Testis (tissue), 2 donors: ENCODE measurements at regions not wholly inside any gene's neighbourhood (a gene's known extent, or its start where the extent isn't known, plus 50 kb on each side); places are given as distances from the start of the nearest gene placed in this dataset.

Experiments used
- POLR2A ChIP-seq: fragments of 450-650 bp; IDR thresholded peaks from one replicate; pipeline ENCODE4 v1.6.1; 2017; ENCODE audit warnings: antibody characterized with exemption, mild to moderate bottlenecking, moderate library complexity
- TF ChIP-seq, protein P1 (sequence below), 3 experiments: fragments of 450-650 bp in 2 of 3; fragments of 200-600 bp in 1 of 3; sonication (generic) in 1 of 3; IDR thresholded peaks; one replicate each; pipeline ENCODE4 v1.5.1; 2016 to 2019; ENCODE audit warnings: antibody characterized with exemption in 3 of 3, mild to moderate bottlenecking in 2 of 3, moderate library complexity in 1 of 3

DNA sequence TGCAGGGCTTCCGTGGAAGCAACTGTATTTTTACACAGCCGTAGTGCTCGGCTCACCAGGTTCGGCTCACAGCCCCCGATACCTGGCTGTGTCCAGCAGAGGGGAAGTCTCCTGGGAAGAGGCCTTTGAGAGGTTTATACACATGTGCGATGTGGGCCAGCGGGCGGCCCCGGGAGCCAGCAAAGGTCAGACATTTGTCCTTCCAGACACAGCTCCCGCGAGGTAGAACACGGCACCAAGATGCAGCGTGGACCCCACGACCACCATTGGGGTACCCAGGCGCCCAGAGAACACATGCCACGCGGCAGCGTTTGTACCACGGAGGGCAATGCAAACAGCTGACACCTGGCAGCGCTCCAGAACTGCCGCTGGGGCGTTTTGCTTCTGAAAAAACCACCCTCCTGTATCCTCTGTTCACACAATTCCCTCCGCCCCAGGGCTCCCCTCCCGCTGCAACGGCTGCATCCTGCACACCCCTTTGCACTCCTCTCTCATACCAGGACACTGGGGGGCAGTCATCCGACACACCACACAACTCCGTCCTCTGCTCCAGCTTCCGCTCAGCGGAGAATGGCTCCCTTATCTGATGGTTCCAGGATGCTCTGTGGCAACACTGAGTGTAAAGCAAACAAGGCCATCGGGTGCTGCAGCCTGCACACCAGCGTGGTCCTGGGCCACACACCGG lies 235.3 kb downstream of the SYK start:
- TF ChIP-seq, protein P1, sequence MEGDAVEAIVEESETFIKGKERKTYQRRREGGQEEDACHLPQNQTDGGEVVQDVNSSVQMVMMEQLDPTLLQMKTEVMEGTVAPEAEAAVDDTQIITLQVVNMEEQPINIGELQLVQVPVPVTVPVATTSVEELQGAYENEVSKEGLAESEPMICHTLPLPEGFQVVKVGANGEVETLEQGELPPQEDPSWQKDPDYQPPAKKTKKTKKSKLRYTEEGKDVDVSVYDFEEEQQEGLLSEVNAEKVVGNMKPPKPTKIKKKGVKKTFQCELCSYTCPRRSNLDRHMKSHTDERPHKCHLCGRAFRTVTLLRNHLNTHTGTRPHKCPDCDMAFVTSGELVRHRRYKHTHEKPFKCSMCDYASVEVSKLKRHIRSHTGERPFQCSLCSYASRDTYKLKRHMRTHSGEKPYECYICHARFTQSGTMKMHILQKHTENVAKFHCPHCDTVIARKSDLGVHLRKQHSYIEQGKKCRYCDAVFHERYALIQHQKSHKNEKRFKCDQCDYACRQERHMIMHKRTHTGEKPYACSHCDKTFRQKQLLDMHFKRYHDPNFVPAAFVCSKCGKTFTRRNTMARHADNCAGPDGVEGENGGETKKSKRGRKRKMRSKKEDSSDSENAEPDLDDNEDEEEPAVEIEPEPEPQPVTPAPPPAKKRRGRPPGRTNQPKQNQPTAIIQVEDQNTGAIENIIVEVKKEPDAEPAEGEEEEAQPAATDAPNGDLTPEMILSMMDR (IDR thresholded peaks at IDR 0.05): peak; percentile 37 to 50 (median 50)
- no peak for TF ChIP-seq POLR2A
